ENCODE measurements at regions not wholly inside any gene's neighbourhood (a gene's known extent, or its start where the extent isn't known, plus 50 kb on each side); places are given as distances from the start of the nearest gene placed in this dataset.

- no peaks in the 10 kb centered on the region for H3K27me3 ChIP-seq (replicated peaks in 1 of 4; ENCODE audit: control insufficient read depth in 3 of 4, extremely low read depth in 1 of 4, insufficient read depth in 3 of 4, low read length in 3 of 4)
- H2BK12ac ChIP-seq (ENCODE audit: low read depth, low read length): no peak overlapping the region
- no peak overlapping the region for H3K9ac ChIP-seq (replicated peaks in 1 of 4; ENCODE audit: extremely low read depth in 1 of 4, low read depth in 3 of 4, low read length in 3 of 4)
- H2BK120ac ChIP-seq (replicated peaks; ENCODE audit: low read depth, low read length): no peak overlapping the region
- no peaks in the 10 kb centered on the region for H3K9me3 ChIP-seq (ENCODE audit: insufficient read depth in 2 of 2, low read depth in 1 of 2, low read length in 1 of 2)
- ChIA-PET POLR2A (ENCODE audit: partially characterized antibody) (no interaction called here), CTCF (ENCODE audit: partially characterized antibody) (interaction anchor here (0.7 to 2.1 kb wide), 2 partner anchors 19 to 20 kb away, joined by 3 to 14 read pairs; no protein-coding TSS in a partner anchor)
- H3K56ac ChIP-seq (replicated peaks; ENCODE audit: insufficient read length, low read depth, low read length): no peak overlapping the region
- no peak overlapping the region for H3K4me3 ChIP-seq (ENCODE audit: extremely low read depth in 1 of 4, insufficient read depth in 2 of 4, low read depth in 3 of 4, low read length in 4 of 4)
- FAIRE-seq: no peak
- no peaks in the 10 kb centered on the region for H3K79me1 ChIP-seq (ENCODE audit: low read depth, low read length)
- TF ChIP-seq CTBP2 (IDR thresholded peaks at IDR 0.05; ENCODE audit: borderline replicate concordance, insufficient read depth, insufficient read length, low read length) (no peak), GABPA (IDR thresholded peaks at IDR 0.05; ENCODE audit: borderline replicate concordance, insufficient read depth, low read length) (no peak)
- H2AFZ ChIP-seq (ENCODE audit: low read length): no peak overlapping the region
- DNase-seq (ENCODE audit: low read depth in 1 of 2, low spot score in 2 of 2): no peak
- H2BK5ac ChIP-seq (ENCODE audit: low read depth, low read length): no peak overlapping the region
- no peak overlapping the region for H3K14ac ChIP-seq (ENCODE audit: insufficient read length)
- no peak overlapping the region for H3K23ac ChIP-seq (ENCODE audit: insufficient read length)
- no peak overlapping the region for H4K8ac ChIP-seq (ENCODE audit: extremely low read depth, insufficient read depth, low read length)
- no peak overlapping the region for H2BK15ac ChIP-seq (ENCODE audit: low read length)
- no peak overlapping the region for H3K4ac ChIP-seq (replicated peaks; ENCODE audit: insufficient read length, low read depth, low read length)
- H4K20me1 ChIP-seq (replicated peaks in 1 of 2; ENCODE audit: control insufficient read depth in 1 of 2, insufficient read depth in 2 of 2, low read length in 2 of 2): no peaks in the 10 kb centered on the region
- H3K18ac ChIP-seq (ENCODE audit: extremely low read depth, low read length): no peak overlapping the region
- H2AK5ac ChIP-seq (ENCODE audit: low read depth, low read length): no peak overlapping the region
- H4K91ac ChIP-seq (replicated peaks; ENCODE audit: insufficient read length, low read length): no peak overlapping the region
- no peak overlapping the region for H4K5ac ChIP-seq (ENCODE audit: insufficient read length, low read depth, low read length)
- H3K4me2 ChIP-seq (ENCODE audit: insufficient read depth in 1 of 2, low read depth in 2 of 2, low read length in 2 of 2): no peak overlapping the region
- 84% methylated on average over 3 of the region's 3 CpGs; no CpG with 5 or more reads in 1 of the 2 experiments for WGBS, 2 experiments (ENCODE audit: extremely low coverage in 1 of 2, insufficient coverage in 1 of 2, insufficient read length in 1 of 2, insufficient replicate concordance in 2 of 2, low coverage in 1 of 2, low lambda C conversion rate in 2 of 2, missing lambda C conversion rate in 1 of 2)
- no peak overlapping the region for H3K27ac ChIP-seq (ENCODE audit: low read depth, low read length)
- no peak overlapping the region for H2BK20ac ChIP-seq (ENCODE audit: low read length)
- no peaks in the 10 kb centered on the region for H3K23me2 ChIP-seq (ENCODE audit: low read depth, low read length)
- no peaks in the 10 kb centered on the region for H3K79me2 ChIP-seq (ENCODE audit: control insufficient read depth in 1 of 2, insufficient read depth in 2 of 2, low read length in 2 of 2)
- H3K4me1 ChIP-seq (replicated peaks in 1 of 4; ENCODE audit: control insufficient read depth in 3 of 4, insufficient read depth in 4 of 4, low read length in 3 of 4): no peaks in the 10 kb centered on the region
- no peaks in the 10 kb centered on the region for H3K36me3 ChIP-seq (ENCODE audit: control insufficient read depth in 2 of 4, insufficient read depth in 4 of 4, low read length in 3 of 4)
These were observed 149.3 kb downstream of the EBLN2 start for GRCh38 chr3:73210759-73211158.
